Trophoblast cell (in vitro differentiated cells and primary cell): ENCODE measurements at regions not wholly inside any gene's neighbourhood (a gene's known extent, or its start where the extent isn't known, plus 50 kb on each side); places are given as distances from the start of the nearest gene placed in this dataset.

ENCODE experiments used
- DNase-seq, 2 donors: peaks; one replicate each; pipeline ENCODE4 v3.0.0-alpha.2; 2016
- H2AFZ ChIP-seq: 2 replicates; pipeline ENCODE4 v1.6.1; 2013; ENCODE audit warnings: low read length, moderate library complexity, mild to moderate bottlenecking; ENCODE audit not compliant: insufficient read depth, poor library complexity
- H2AK5ac ChIP-seq: 2 replicates; pipeline ENCODE4 v1.6.1; 2013; ENCODE audit warnings: mild to moderate bottlenecking, low read length
- H2BK120ac ChIP-seq: 2 replicates; pipeline ENCODE4 v1.6.1; 2013; ENCODE audit warnings: low read length, mild to moderate bottlenecking, moderate library complexity; ENCODE audit not compliant: insufficient read depth, poor library complexity
- H2BK12ac ChIP-seq: 2 replicates; pipeline ENCODE4 v1.6.1; 2013; ENCODE audit warnings: mild to moderate bottlenecking, low read length, moderate library complexity
- H2BK5ac ChIP-seq: 2 replicates; pipeline ENCODE4 v1.6.1; 2013; ENCODE audit warnings: low read length, low read depth, moderate library complexity, mild to moderate bottlenecking; ENCODE audit not compliant: poor library complexity
- H3K14ac ChIP-seq: 2 replicates; pipeline ENCODE4 v1.6.1; 2013; ENCODE audit warnings: mild to moderate bottlenecking, low read length
- H3K18ac ChIP-seq: 2 replicates; pipeline ENCODE4 v1.6.1; 2013; ENCODE audit warnings: mild to moderate bottlenecking, low read length
- H3K23ac ChIP-seq: 2 replicates; pipeline ENCODE4 v1.6.1; 2013; ENCODE audit warnings: low read length
- H3K27ac ChIP-seq: 2 replicates; pipeline ENCODE4 v1.5.1; 2013; ENCODE audit warnings: low read depth, mild to moderate bottlenecking, inconsistent platforms, low read length, moderate library complexity
- H3K27me3 ChIP-seq: 2 replicates; pipeline ENCODE4 v1.6.1; 2013; ENCODE audit warnings: inconsistent platforms, mild to moderate bottlenecking, low read length, moderate library complexity; ENCODE audit not compliant: insufficient read depth
- H3K36me3 ChIP-seq, 2 experiments: 1 replicate in 1 of 2; 2 replicates in 1 of 2; pipeline ENCODE4 v1.6.1; 2013; ENCODE audit warnings: low read length in 2 of 2, mild to moderate bottlenecking in 2 of 2, moderate library complexity in 1 of 2; ENCODE audit not compliant: insufficient read depth in 2 of 2, control insufficient read depth in 1 of 2
- H3K4ac ChIP-seq: 2 replicates; pipeline ENCODE4 v1.6.1; 2013; ENCODE audit warnings: low read depth, mild to moderate bottlenecking, low read length, moderate library complexity
- H3K4me1 ChIP-seq, 2 experiments: 1 replicate in 1 of 2; 2 replicates in 1 of 2; pipeline ENCODE4 v1.6.1; 2013; ENCODE audit warnings: low read length in 2 of 2, mild to moderate bottlenecking in 2 of 2, moderate library complexity in 1 of 2; ENCODE audit not compliant: insufficient read depth in 2 of 2, control insufficient read depth in 1 of 2
- H3K4me2 ChIP-seq: 2 replicates; pipeline ENCODE4 v1.6.1; 2013; ENCODE audit warnings: inconsistent platforms, mild to moderate bottlenecking, low read length, moderate library complexity
- H3K4me3 ChIP-seq: 2 replicates; pipeline ENCODE4 v1.5.1; 2013; ENCODE audit warnings: mild to moderate bottlenecking, low read depth, low read length, inconsistent platforms
- H3K79me1 ChIP-seq: one replicate; pipeline ENCODE4 v1.6.1; 2013; ENCODE audit warnings: low read length
- H3K79me2 ChIP-seq: 2 replicates; pipeline ENCODE4 v1.6.1; 2013; ENCODE audit warnings: low read length, mild to moderate bottlenecking; ENCODE audit not compliant: control insufficient read depth, insufficient read depth, poor library complexity
- H3K9ac ChIP-seq: 2 replicates; pipeline ENCODE4 v1.6.1; 2013; ENCODE audit warnings: mild to moderate bottlenecking, low read length
- H3K9me3 ChIP-seq: 2 replicates; pipeline ENCODE4 v1.6.1; 2013; ENCODE audit warnings: low read depth, mild to moderate bottlenecking, control low read depth, inconsistent platforms, low read length; ENCODE audit not compliant: insufficient read depth
- H4K12ac ChIP-seq: 2 replicates; pipeline ENCODE4 v1.6.1; 2013; ENCODE audit warnings: low read depth, mild to moderate bottlenecking, low read length, moderate library complexity
- H4K8ac ChIP-seq: 2 replicates; pipeline ENCODE4 v1.6.1; 2013; ENCODE audit warnings: low read depth, mild to moderate bottlenecking, low read length, moderate library complexity
- H4K91ac ChIP-seq: one replicate; pipeline ENCODE4 v1.6.1; 2013; ENCODE audit warnings: low read depth, mild to moderate bottlenecking, low read length, moderate library complexity
- WGBS: extraction: QIAGEN DNeasy Blood & Tissue Kit; methylation state at CpG from one replicate; pipeline ENCODE4 v1.1.7; 2013; ENCODE audit warnings: missing lambda C conversion rate; ENCODE audit not compliant: insufficient read length, insufficient coverage; ENCODE audit errors: extremely low coverage; 5-methylcytosine and 5-hydroxymethylcytosine counted together

- Histone ChIP-seq H3K36me3 (no peaks in the 10 kb centered on the region), H3K23ac (no peak overlapping the region), H4K8ac (no peak overlapping the region), H3K4me1 (no peaks in the 10 kb centered on the region), H2AK5ac (no peak overlapping the region), H2BK5ac (no peak overlapping the region), H3K27ac (no peak overlapping the region), H4K12ac (no peak overlapping the region), H3K4ac (no peak overlapping the region), H3K9ac (no peak overlapping the region), H2BK12ac (no peak overlapping the region), H3K27me3 (no peaks in the 10 kb centered on the region), H3K79me2 (no peaks in the 10 kb centered on the region), H3K4me2 (no peak overlapping the region), H3K18ac (no peak overlapping the region), H3K4me3 (no peak overlapping the region), H3K79me1 (peaks cover 2% of the 10 kb centered on the region), H3K14ac (no peak overlapping the region), H3K9me3 (no peaks in the 10 kb centered on the region), H2AFZ (no peak overlapping the region), H4K91ac (no peak overlapping the region), H2BK120ac (no peak overlapping the region)
- no CpG with 5 or more reads among the region's 2 CpGs for WGBS
- DNase-seq = no peak
These were observed 118.4 kb downstream of the BTBD3 start for GRCh38 chr20:12036142-12036541.

- Histone ChIP-seq H2BK5ac (no peak overlapping the region), H4K91ac (no peak overlapping the region), H2BK120ac (no peak overlapping the region), H3K79me2 (no peaks in the 10 kb centered on the region), H3K4me2 (no peak overlapping the region), H3K23ac (no peak overlapping the region), H3K27me3 (no peaks in the 10 kb centered on the region), H2BK12ac (no peak overlapping the region), H3K9me3 (no peaks in the 10 kb centered on the region), H4K12ac (no peak overlapping the region), H3K4me3 (no peak overlapping the region), H3K9ac (no peak overlapping the region), H3K4ac (no peak overlapping the region), H3K14ac (no peak overlapping the region), H3K18ac (no peak overlapping the region), H3K36me3 (no peaks in the 10 kb centered on the region), H2AK5ac (no peak overlapping the region), H3K79me1 (peaks cover 2% of the 10 kb centered on the region), H2AFZ (no peak overlapping the region), H3K4me1 (no peaks in the 10 kb centered on the region), H3K27ac (no peak overlapping the region), H4K8ac (no peak overlapping the region)
- no peak for DNase-seq
- no CpG with 5 or more reads among the region's 5 CpGs for WGBS
These were observed 119.8 kb downstream of the BTBD3 start for GRCh38 chr20:12037521-12037920.

GRCh38 chr20:12040261-12040660 lies 122.6 kb downstream of the BTBD3 start:
- Histone ChIP-seq H3K4ac (no peak overlapping the region), H2BK12ac (no peak overlapping the region), H3K36me3 (no peaks in the 10 kb centered on the region), H2BK5ac (no peak overlapping the region), H3K79me2 (no peaks in the 10 kb centered on the region), H4K91ac (no peak overlapping the region), H2AFZ (no peak overlapping the region), H3K9me3 (no peaks in the 10 kb centered on the region), H3K14ac (no peak overlapping the region), H4K12ac (no peak overlapping the region), H3K18ac (no peak overlapping the region), H3K27ac (no peak overlapping the region), H3K4me3 (no peak overlapping the region), H2AK5ac (no peak overlapping the region), H4K8ac (no peak overlapping the region), H3K9ac (no peak overlapping the region), H2BK120ac (no peak overlapping the region), H3K4me2 (no peak overlapping the region), H3K27me3 (no peaks in the 10 kb centered on the region), H3K23ac (no peak overlapping the region), H3K79me1 (peaks cover 2% of the 10 kb centered on the region), H3K4me1 (no peaks in the 10 kb centered on the region)
- no peak for DNase-seq
- no CpG with 5 or more reads among the region's 7 CpGs for WGBS

- Histone ChIP-seq H2AFZ (no peak overlapping the region), H3K79me2 (no peaks in the 10 kb centered on the region), H3K9me3 (no peaks in the 10 kb centered on the region), H2AK5ac (no peak overlapping the region), H3K4me1 (no peaks in the 10 kb centered on the region), H3K9ac (no peak overlapping the region), H3K27me3 (no peaks in the 10 kb centered on the region), H4K91ac (no peak overlapping the region), H3K27ac (no peak overlapping the region), H3K79me1 (peaks cover 1% of the 10 kb centered on the region), H3K18ac (no peak overlapping the region), H3K36me3 (no peaks in the 10 kb centered on the region), H3K23ac (no peak overlapping the region), H3K4ac (no peak overlapping the region), H3K4me3 (no peak overlapping the region), H2BK5ac (no peak overlapping the region), H3K4me2 (no peak overlapping the region), H2BK120ac (no peak overlapping the region), H3K14ac (no peak overlapping the region), H4K12ac (no peak overlapping the region), H4K8ac (no peak overlapping the region), H2BK12ac (no peak overlapping the region)
- no peak for DNase-seq
These were observed 127.3 kb downstream of the BTBD3 start for GRCh38 chr20:12044969-12045368.
